Esophagus (tissue), 2 donors: ENCODE measurements at regions not wholly inside any gene's neighbourhood (a gene's known extent, or its start where the extent isn't known, plus 50 kb on each side); places are given as distances from the start of the nearest gene placed in this dataset.
"Not testable (repeated sequence)": the region's sequence is repeated elsewhere in the genome, so short reads cannot be mapped to it uniquely, and the experiment has no call there.

Source experiments
- H3K27ac ChIP-seq, 2 donors: one replicate each; pipeline ENCODE4 v1.5.1; 2013; ENCODE audit warnings: low read depth in 2 of 2, mild to moderate bottlenecking in 2 of 2, inconsistent platforms in 1 of 2, low read length in 1 of 2, moderate library complexity in 1 of 2
- H3K27me3 ChIP-seq, 2 donors: one replicate each; pipeline ENCODE4 v1.6.1; 2013; ENCODE audit warnings: low read length in 2 of 2, control low read depth in 1 of 2, mild to moderate bottlenecking in 1 of 2; ENCODE audit not compliant: insufficient read depth in 2 of 2, control insufficient read depth in 1 of 2
- H3K36me3 ChIP-seq, 2 donors: one replicate each; pipeline ENCODE4 v1.6.1; 2013; ENCODE audit warnings: low read length in 1 of 2; ENCODE audit not compliant: control insufficient read depth in 2 of 2, insufficient read depth in 2 of 2
- H3K4me1 ChIP-seq, 2 donors: one replicate each; pipeline ENCODE4 v1.6.1; 2013; ENCODE audit warnings: low read length in 1 of 2; ENCODE audit not compliant: control insufficient read depth in 2 of 2, insufficient read depth in 2 of 2
- H3K4me3 ChIP-seq, 2 donors: one replicate each; pipeline ENCODE4 v1.5.1; 2013; ENCODE audit warnings: low read length in 2 of 2, mild to moderate bottlenecking in 2 of 2, low read depth in 1 of 2, moderate library complexity in 1 of 2
- H3K9me3 ChIP-seq, 2 donors: one replicate each; pipeline ENCODE4 v1.6.1; 2013; ENCODE audit warnings: mild to moderate bottlenecking in 2 of 2, low read depth in 1 of 2, low read length in 1 of 2, moderate library complexity in 1 of 2; ENCODE audit not compliant: control insufficient read depth in 2 of 2, insufficient read depth in 1 of 2
- WGBS, 2 donors: extraction: QIAGEN DNeasy Blood & Tissue Kit; methylation state at CpG; one replicate each; pipeline ENCODE4 v1.1.7; 2013; 5-methylcytosine and 5-hydroxymethylcytosine counted together
- donor health status: healthy with polysubstance abuse.
- donor health status: Bipolar disorder and iron deficiency.

- not testable (repeated sequence) for H3K36me3 ChIP-seq, H3K9me3 ChIP-seq, H3K4me1 ChIP-seq, H3K27me3 ChIP-seq, H3K27ac ChIP-seq, H3K4me3 ChIP-seq
- 49 to 54% methylated on average over 2 of the region's 2 CpGs for WGBS, 2 donors
These were observed 141.3 kb upstream of the PITRM1 start for GRCh38 chr10:3313784-3314444.

- WGBS, 2 donors = 78 to 85% methylated on average over 12 of the region's 12 CpGs
- no peaks in the 10 kb centered on the region for H3K27me3 ChIP-seq
- no peak overlapping the region for H3K27ac ChIP-seq
- no peak overlapping the region for H3K4me3 ChIP-seq
- H3K9me3 ChIP-seq = peaks cover 0 to 4% of the 10 kb centered on the region in 2 donors
- no peaks in the 10 kb centered on the region for H3K4me1 ChIP-seq
- H3K36me3 ChIP-seq = no peaks in the 10 kb centered on the region
These were observed 139.9 kb upstream of the PITRM1 start for GRCh38 chr10:3312403-3312940.

GRCh38 chr10:3310016-3310784 is 137.6 kb upstream of the PITRM1 start:
- no peak overlapping the region for H3K4me3 ChIP-seq
- H3K27me3 ChIP-seq = no peaks in the 10 kb centered on the region
- H3K27ac ChIP-seq = no peak overlapping the region
- peaks cover 0 to 4% of the 10 kb centered on the region in 2 donors for H3K9me3 ChIP-seq
- no peaks in the 10 kb centered on the region for H3K4me1 ChIP-seq
- WGBS, 2 donors = 73 to 74% methylated on average over 8 of the region's 8 CpGs
- H3K36me3 ChIP-seq = no peaks in the 10 kb centered on the region

- Histone ChIP-seq H3K4me3 (no peak overlapping the region), H3K36me3 (no peaks in the 10 kb centered on the region), H3K9me3 (peaks cover 0 to 4% of the 10 kb centered on the region in 2 donors), H3K27ac (no peak overlapping the region), H3K27me3 (no peaks in the 10 kb centered on the region), H3K4me1 (no peaks in the 10 kb centered on the region)
- WGBS, 2 donors = 87 to 88% methylated on average over 2 of the region's 2 CpGs
These were observed 133.5 kb upstream of the PITRM1 start for GRCh38 chr10:3306050-3306449.

GRCh38 chr10:3295582-3296151 is 123.1 kb upstream of the PITRM1 start:
- Histone ChIP-seq H3K9me3 (no peaks in the 10 kb centered on the region), H3K4me3 (no peak overlapping the region), H3K36me3 (no peaks in the 10 kb centered on the region), H3K27ac (no peak overlapping the region), H3K4me1 (no peaks in the 10 kb centered on the region), H3K27me3 (no peaks in the 10 kb centered on the region)
- 87 to 88% methylated on average over 14 of the region's 14 CpGs for WGBS, 2 donors

GRCh38 chr10:3294919-3295581 is 122.5 kb upstream of the PITRM1 start:
- Histone ChIP-seq H3K27ac (no peak overlapping the region), H3K4me1 (no peaks in the 10 kb centered on the region), H3K9me3 (no peaks in the 10 kb centered on the region), H3K27me3 (no peaks in the 10 kb centered on the region), H3K4me3 (no peak overlapping the region), H3K36me3 (no peaks in the 10 kb centered on the region)
- 65% methylated on average over 14 of the region's 14 CpGs for WGBS, 2 donors

- H3K36me3 ChIP-seq = no peaks in the 10 kb centered on the region
- no peak overlapping the region for H3K4me3 ChIP-seq
- H3K9me3 ChIP-seq = no peaks in the 10 kb centered on the region
- H3K27me3 ChIP-seq = no peaks in the 10 kb centered on the region
- WGBS, 2 donors = 77 to 83% methylated on average over 19 of the region's 19 CpGs
- no peak overlapping the region for H3K27ac ChIP-seq
- H3K4me1 ChIP-seq = no peaks in the 10 kb centered on the region
These were observed 121.2 kb upstream of the PITRM1 start for GRCh38 chr10:3293581-3294431.

- WGBS, 2 donors = 77 to 82% methylated on average over 8 of the region's 8 CpGs
- H3K4me1 ChIP-seq = no peaks in the 10 kb centered on the region
- H3K27ac ChIP-seq = no peak overlapping the region
- no peaks in the 10 kb centered on the region for H3K9me3 ChIP-seq
- no peak overlapping the region for H3K4me3 ChIP-seq
- no peaks in the 10 kb centered on the region for H3K27me3 ChIP-seq
- H3K36me3 ChIP-seq = no peaks in the 10 kb centered on the region
These were observed 120.1 kb upstream of the PITRM1 start for GRCh38 chr10:3292636-3293035.

- H3K4me3 ChIP-seq = no peak overlapping the region
- H3K4me1 ChIP-seq = no peaks in the 10 kb centered on the region
- no peaks in the 10 kb centered on the region for H3K36me3 ChIP-seq
- WGBS, 2 donors = 71 to 77% methylated on average over 12 of the region's 12 CpGs
- no peaks in the 10 kb centered on the region for H3K27me3 ChIP-seq
- no peak overlapping the region for H3K27ac ChIP-seq
- H3K9me3 ChIP-seq = no peaks in the 10 kb centered on the region
These were observed 118.0 kb upstream of the PITRM1 start for GRCh38 chr10:3290550-3290949.
